Ovary (tissue), 3 donors: ENCODE measurements at regions not wholly inside any gene's neighbourhood (a gene's known extent, or its start where the extent isn't known, plus 50 kb on each side); places are given as distances from the start of the nearest gene placed in this dataset.

Source experiments
- EP300 ChIP-seq: sonication (generic); formaldehyde crosslinking; IDR thresholded peaks from one replicate; pipeline ENCODE4 v1.6.1; 2017; ENCODE audit warnings: antibody characterized with exemption
- POLR2A ChIP-seq: fragments of 450-650 bp; IDR thresholded peaks from one replicate; pipeline ENCODE4 v1.6.1; 2017; ENCODE audit warnings: antibody characterized with exemption, mild to moderate bottlenecking, moderate library complexity
- TF ChIP-seq, protein P1 (sequence below), 3 donors: fragments of 450-650 bp in 2 of 3; fragments of 200-600 bp in 1 of 3; IDR thresholded peaks; one replicate each; pipeline versions ENCODE4 v1.5.1 to v1.8.0; 2016 to 2022; ENCODE audit warnings: antibody characterized with exemption in 3 of 3, mild to moderate bottlenecking in 1 of 3
- donor health status: DM: no; HTN: no; CAD: no.

DNA sequence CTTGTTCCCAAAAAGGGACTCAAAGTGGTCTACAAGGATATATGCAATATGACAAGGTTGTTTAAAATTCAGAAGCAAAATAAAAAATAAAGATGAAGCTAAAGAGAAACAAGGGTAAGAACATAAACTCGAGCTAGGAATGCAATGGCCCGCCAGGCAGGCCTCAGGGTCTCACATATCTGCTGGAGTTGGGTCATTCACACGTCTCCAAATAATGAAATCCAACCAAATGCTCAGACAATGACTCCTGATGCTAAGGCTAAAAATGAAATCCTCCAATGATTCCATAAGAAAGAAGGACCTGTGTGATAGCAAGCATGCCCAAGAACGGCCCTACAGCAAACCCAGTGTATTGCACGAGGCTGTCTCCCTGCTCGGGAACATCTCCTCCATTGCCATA is 153.3 kb upstream of the ETS2 start:
- TF ChIP-seq, protein P1, sequence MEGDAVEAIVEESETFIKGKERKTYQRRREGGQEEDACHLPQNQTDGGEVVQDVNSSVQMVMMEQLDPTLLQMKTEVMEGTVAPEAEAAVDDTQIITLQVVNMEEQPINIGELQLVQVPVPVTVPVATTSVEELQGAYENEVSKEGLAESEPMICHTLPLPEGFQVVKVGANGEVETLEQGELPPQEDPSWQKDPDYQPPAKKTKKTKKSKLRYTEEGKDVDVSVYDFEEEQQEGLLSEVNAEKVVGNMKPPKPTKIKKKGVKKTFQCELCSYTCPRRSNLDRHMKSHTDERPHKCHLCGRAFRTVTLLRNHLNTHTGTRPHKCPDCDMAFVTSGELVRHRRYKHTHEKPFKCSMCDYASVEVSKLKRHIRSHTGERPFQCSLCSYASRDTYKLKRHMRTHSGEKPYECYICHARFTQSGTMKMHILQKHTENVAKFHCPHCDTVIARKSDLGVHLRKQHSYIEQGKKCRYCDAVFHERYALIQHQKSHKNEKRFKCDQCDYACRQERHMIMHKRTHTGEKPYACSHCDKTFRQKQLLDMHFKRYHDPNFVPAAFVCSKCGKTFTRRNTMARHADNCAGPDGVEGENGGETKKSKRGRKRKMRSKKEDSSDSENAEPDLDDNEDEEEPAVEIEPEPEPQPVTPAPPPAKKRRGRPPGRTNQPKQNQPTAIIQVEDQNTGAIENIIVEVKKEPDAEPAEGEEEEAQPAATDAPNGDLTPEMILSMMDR (IDR thresholded peaks at IDR 0.05), result no peak
- TF ChIP-seq POLR2A, result no peak
- TF ChIP-seq EP300, result no peak
